ENCODE measurements at regions not wholly inside any gene's neighbourhood (a gene's known extent, or its start where the extent isn't known, plus 50 kb on each side); places are given as distances from the start of the nearest gene placed in this dataset.

- ChIA-PET POLR2A (interaction anchor here (0.6 kb wide), 1 partner anchor 58 kb away, joined by 3 read pairs; no protein-coding TSS in a partner anchor), CTCF (interaction anchor here (1.0 kb wide), 1 partner anchor 22 kb away, joined by 3 read pairs; no protein-coding TSS in a partner anchor)
- H3K27ac Mint-ChIP-seq: no peak overlapping the region
- H3K4me3 Mint-ChIP-seq: no peak overlapping the region
- no peak for TF ChIP-seq CTCF (IDR thresholded peaks at IDR 0.05)
- no peaks in the 10 kb centered on the region for H3K9me3 Mint-ChIP-seq
- intact Hi-C loops (cut with micrococcal nuclease): no loop called here
- ATAC-seq (no peak), DNase-seq (no peak)
- H3K36me3 Mint-ChIP-seq (ENCODE audit: low read depth): no peaks in the 10 kb centered on the region
- no peaks in the 10 kb centered on the region for H3K27me3 Mint-ChIP-seq
- H3K4me1 Mint-ChIP-seq (ENCODE audit: low read depth): no peaks in the 10 kb centered on the region
These were observed 459.6 kb upstream of the PAPPA start for GRCh38 chr9:115694014-115694413.

GRCh38 chr9:115694991-115695390 lies 458.6 kb upstream of the PAPPA start:
- POLR2A ChIA-PET: no interaction called here
- Mint-ChIP-seq H3K4me1 (ENCODE audit: low read depth) (no peaks in the 10 kb centered on the region), H3K36me3 (ENCODE audit: low read depth) (no peaks in the 10 kb centered on the region), H3K9me3 (no peaks in the 10 kb centered on the region), H3K4me3 (no peak overlapping the region), H3K27ac (no peak overlapping the region), H3K27me3 (no peaks in the 10 kb centered on the region)
- intact Hi-C loops (cut with micrococcal nuclease): no loop called here
- TF ChIP-seq CTCF (IDR thresholded peaks at IDR 0.05): no peak
- DNase-seq: no peak
- no peak for ATAC-seq
- CTCF ChIA-PET: interaction anchor here (1.0 kb wide), 1 partner anchor 21 kb away, joined by 3 read pairs; no protein-coding TSS in a partner anchor

DNA sequence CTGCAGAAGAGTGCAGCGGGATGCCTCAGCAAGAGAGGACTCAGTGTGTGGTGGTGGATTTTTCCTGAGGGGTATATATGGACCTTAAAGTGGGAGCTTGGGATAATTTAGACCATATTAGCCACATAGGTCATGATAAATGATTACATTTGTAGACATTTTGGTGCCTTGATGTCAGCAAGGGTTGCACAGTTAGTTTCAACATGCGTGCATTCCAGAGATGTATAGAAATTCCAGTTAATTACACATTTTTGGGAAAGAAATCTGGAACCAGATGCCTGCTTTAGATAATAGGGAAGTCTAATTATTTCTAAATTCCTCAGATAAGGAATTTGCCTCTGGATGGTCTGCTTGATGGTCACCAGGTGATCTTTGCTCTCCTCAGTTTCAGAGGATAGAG lies 440.6 kb upstream of the PAPPA start:
- intact Hi-C loops (cut with micrococcal nuclease): no loop called here
- DNase-seq: no peak
- H3K27ac Mint-ChIP-seq: no peak overlapping the region
- ChIA-PET CTCF (no interaction called here), POLR2A (no interaction called here)
- no peak for ATAC-seq
- no peaks in the 10 kb centered on the region for H3K4me1 Mint-ChIP-seq (ENCODE audit: low read depth)
- H3K9me3 Mint-ChIP-seq: no peaks in the 10 kb centered on the region
- TF ChIP-seq CTCF (IDR thresholded peaks at IDR 0.05): no peak
- H3K36me3 Mint-ChIP-seq (ENCODE audit: low read depth): no peaks in the 10 kb centered on the region
- no peaks in the 10 kb centered on the region for H3K27me3 Mint-ChIP-seq
- H3K4me3 Mint-ChIP-seq: no peak overlapping the region

- intact Hi-C loops (cut with micrococcal nuclease): no loop called here
- no peaks in the 10 kb centered on the region for H3K4me1 Mint-ChIP-seq (ENCODE audit: low read depth)
- ChIA-PET CTCF (interaction anchor here (0.8 kb wide), 1 partner anchor 21 kb away, joined by 3 read pairs; no protein-coding TSS in a partner anchor), POLR2A (no interaction called here)
- no peak for DNase-seq
- H3K27ac Mint-ChIP-seq: no peak overlapping the region
- H3K36me3 Mint-ChIP-seq (ENCODE audit: low read depth): no peaks in the 10 kb centered on the region
- no peak for TF ChIP-seq CTCF (IDR thresholded peaks at IDR 0.05)
- ATAC-seq: no peak
- no peaks in the 10 kb centered on the region for H3K9me3 Mint-ChIP-seq
- H3K27me3 Mint-ChIP-seq: no peaks in the 10 kb centered on the region
- no peak overlapping the region for H3K4me3 Mint-ChIP-seq
These were observed 437.9 kb upstream of the PAPPA start for GRCh38 chr9:115715666-115716065.

DNA sequence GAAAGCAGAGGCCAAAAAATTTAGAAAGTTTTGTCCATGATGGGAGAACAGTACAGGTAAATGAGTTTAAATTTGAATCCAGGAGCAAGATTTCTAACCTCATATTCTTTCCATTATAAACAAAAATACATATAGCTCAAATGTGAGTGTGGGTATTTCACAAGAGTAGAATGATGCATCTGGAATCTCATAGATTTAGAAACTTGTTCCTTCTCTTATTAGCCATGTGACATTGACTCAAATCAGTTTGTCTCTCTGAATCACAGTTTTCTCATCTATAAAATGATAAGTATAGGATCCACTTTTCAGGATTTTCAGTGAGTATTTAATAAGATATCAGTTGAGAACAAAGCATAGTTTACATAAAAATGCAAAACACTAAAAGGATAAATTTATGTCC lies 436.3 kb upstream of the PAPPA start:
- Mint-ChIP-seq H3K4me3 (no peak overlapping the region), H3K36me3 (ENCODE audit: low read depth) (no peaks in the 10 kb centered on the region), H3K27me3 (no peaks in the 10 kb centered on the region), H3K4me1 (ENCODE audit: low read depth) (no peaks in the 10 kb centered on the region), H3K27ac (no peak overlapping the region), H3K9me3 (no peaks in the 10 kb centered on the region)
- ChIA-PET POLR2A (no interaction called here), CTCF (no interaction called here)
- DNase-seq (no peak), ATAC-seq (no peak)
- no peak for TF ChIP-seq CTCF (IDR thresholded peaks at IDR 0.05)
- intact Hi-C loops (cut with micrococcal nuclease): no loop called here

Measured in activated CD8-positive, alpha-beta T cell treated with anti-CD3 and anti-CD28 coated beads for 36 hours (primary cell).